Kidney (tissue), 13 donors: ENCODE measurements at regions not wholly inside any gene's neighbourhood (a gene's known extent, or its start where the extent isn't known, plus 50 kb on each side); places are given as distances from the start of the nearest gene placed in this dataset.

Source experiments
- DNase-seq, 5 donors: peaks; one replicate each; pipeline ENCODE4 v3.0.0-alpha.2; 2013 to 2020
- FAIRE-seq: peaks from 2 replicates; lab custom pipeline; 2012; peaks lifted over from hg19 to GRCh38; lab: Jason Lieb, UNC
- H3K27ac ChIP-seq, 2 donors: one replicate each; pipeline ENCODE4 v1.7.0; 2013; ENCODE audit warnings: low read depth in 2 of 2, low read length in 2 of 2, inconsistent platforms in 1 of 2
- H3K27me3 ChIP-seq: one replicate; pipeline ENCODE4 v1.7.1; 2013; ENCODE audit warnings: low read length, inconsistent platforms; ENCODE audit not compliant: control insufficient read depth, insufficient read depth
- H3K36me3 ChIP-seq, 3 donors: one replicate each; pipeline versions ENCODE4 v1.7.0 to v1.7.1; 2013; ENCODE audit warnings: low read length in 3 of 3, control low read depth in 1 of 3, inconsistent platforms in 1 of 3; ENCODE audit not compliant: insufficient read depth in 3 of 3, control insufficient read depth in 2 of 3
- H3K4me1 ChIP-seq, 3 donors: one replicate each; pipeline versions ENCODE4 v1.7.0 to v1.7.1; 2013; ENCODE audit warnings: low read length in 3 of 3, inconsistent platforms in 1 of 3, low read depth in 1 of 3; ENCODE audit not compliant: control insufficient read depth in 2 of 3, insufficient read depth in 2 of 3
- H3K4me3 ChIP-seq, 3 donors: one replicate each; pipeline versions ENCODE4 v1.7.0 to v1.8.1; 2013; ENCODE audit warnings: low read length in 3 of 3, control low read depth in 1 of 3, inconsistent platforms in 1 of 3
- H3K9ac ChIP-seq, 3 donors: one replicate each; pipeline versions ENCODE4 v1.7.0 to v1.7.1; 2013; ENCODE audit warnings: low read length in 3 of 3, control low read depth in 1 of 3, inconsistent platforms in 1 of 3
- H3K9me3 ChIP-seq, 3 donors: one replicate each; pipeline versions ENCODE4 v1.7.0 to v1.7.1; 2013; ENCODE audit warnings: low read length in 3 of 3, control low read depth in 1 of 3, inconsistent platforms in 1 of 3; ENCODE audit not compliant: control insufficient read depth in 2 of 3, insufficient read depth in 1 of 3
- intact Hi-C: fragments of 100-400 bp; cut with DNase I; formaldehyde crosslinking; loops from one replicate; pipeline ENCODE4 v1.11.1; 2022
- TF ChIP-seq, protein P1 (sequence below): IDR thresholded peaks from 3 replicates; pipeline ENCODE4 v1.5.1; 2012; ENCODE audit warnings: mild to moderate bottlenecking, moderate library complexity, borderline replicate concordance; ENCODE audit not compliant: insufficient read depth; ENCODE audit errors: extremely low read depth
- donor health status: control.
- donor health status: control.
- donor health status: control.
- donor health status: control.
- donor health status: control.
- donor health status: DM: yes; HTN: yes; CAD: no.
- donor health status: Normal renal cell carcinoma (clear cell type).

DNA sequence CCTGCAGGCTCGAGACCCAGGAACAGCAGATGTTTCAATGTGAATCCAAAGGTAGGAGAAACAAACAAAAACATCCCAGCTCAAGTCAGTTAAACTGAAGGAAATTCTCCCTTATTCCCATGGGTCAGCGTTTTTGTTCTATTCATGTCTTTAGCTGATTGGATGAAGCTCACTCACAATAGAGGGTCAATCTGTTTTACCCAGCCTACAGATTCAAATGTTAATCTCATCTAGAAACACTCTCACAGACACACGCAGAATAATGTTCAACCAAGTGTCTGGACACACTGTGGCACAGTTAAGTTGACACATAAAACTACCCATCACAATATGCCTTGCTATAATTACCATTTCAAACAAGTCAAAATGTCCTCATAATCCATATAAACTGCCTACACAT is 180.6 kb upstream of the CDH8 start:
- Histone ChIP-seq H3K36me3 (no peaks in the 10 kb centered on the region), H3K27ac (no peak overlapping the region), H3K4me1 (no peaks in the 10 kb centered on the region), H3K4me3 (no peak overlapping the region), H3K9me3 (no peaks in the 10 kb centered on the region), H3K9ac (no peak overlapping the region), H3K27me3 (no peaks in the 10 kb centered on the region)
- intact Hi-C loops = no loop called here
- FAIRE-seq (no peak), DNase-seq (no peak)
- TF ChIP-seq, protein P1, sequence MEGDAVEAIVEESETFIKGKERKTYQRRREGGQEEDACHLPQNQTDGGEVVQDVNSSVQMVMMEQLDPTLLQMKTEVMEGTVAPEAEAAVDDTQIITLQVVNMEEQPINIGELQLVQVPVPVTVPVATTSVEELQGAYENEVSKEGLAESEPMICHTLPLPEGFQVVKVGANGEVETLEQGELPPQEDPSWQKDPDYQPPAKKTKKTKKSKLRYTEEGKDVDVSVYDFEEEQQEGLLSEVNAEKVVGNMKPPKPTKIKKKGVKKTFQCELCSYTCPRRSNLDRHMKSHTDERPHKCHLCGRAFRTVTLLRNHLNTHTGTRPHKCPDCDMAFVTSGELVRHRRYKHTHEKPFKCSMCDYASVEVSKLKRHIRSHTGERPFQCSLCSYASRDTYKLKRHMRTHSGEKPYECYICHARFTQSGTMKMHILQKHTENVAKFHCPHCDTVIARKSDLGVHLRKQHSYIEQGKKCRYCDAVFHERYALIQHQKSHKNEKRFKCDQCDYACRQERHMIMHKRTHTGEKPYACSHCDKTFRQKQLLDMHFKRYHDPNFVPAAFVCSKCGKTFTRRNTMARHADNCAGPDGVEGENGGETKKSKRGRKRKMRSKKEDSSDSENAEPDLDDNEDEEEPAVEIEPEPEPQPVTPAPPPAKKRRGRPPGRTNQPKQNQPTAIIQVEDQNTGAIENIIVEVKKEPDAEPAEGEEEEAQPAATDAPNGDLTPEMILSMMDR = no peak

DNA sequence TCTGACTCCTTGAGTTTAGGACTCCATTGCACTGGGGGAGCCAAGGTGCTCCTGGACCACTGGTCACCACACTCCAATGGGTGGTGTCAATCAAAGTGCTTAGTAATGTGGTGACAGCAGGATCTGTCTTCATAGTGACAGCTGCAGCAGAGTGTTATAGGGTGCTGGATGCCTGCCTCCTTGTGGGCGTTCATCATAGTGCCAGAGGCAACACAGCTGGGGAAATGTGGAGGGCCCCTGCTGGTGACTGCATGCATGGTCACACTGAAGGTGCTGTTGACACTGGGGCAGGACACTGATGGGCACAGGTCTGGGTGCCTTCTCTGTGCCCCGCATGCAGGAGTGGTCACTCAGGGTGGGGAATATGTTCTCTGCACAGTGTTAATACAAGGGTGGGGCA is 177.5 kb upstream of the CDH8 start:
- no peak for FAIRE-seq

DNA sequence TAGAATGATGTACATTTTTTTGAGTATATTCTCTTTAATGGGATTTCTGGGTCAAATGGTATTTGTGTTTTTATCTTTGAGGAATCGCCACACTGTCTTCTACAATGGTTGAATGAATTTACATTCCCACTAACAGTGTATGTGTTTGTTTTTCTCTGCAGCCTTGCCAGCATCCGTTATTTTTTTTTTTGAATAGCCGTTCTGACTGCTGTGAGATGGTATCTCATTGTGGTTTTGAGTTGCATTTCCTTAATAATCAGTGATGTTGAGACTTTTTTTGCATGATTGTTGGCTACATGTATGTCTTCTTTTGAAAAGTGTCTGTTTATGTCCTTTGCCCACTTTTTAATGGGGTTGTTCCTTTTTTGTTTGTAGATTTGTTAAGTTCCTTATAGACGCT is 172.7 kb upstream of the CDH8 start:
- Histone ChIP-seq H3K4me1 (no peaks in the 10 kb centered on the region), H3K27ac (no peak overlapping the region), H3K36me3 (no peaks in the 10 kb centered on the region), H3K9ac (no peak overlapping the region), H3K9me3 (no peaks in the 10 kb centered on the region), H3K4me3 (no peak overlapping the region), H3K27me3 (no peaks in the 10 kb centered on the region)
- TF ChIP-seq, protein P1 = no peak
- no peak for FAIRE-seq
- no peak for DNase-seq
- intact Hi-C loops = no loop called here

More for the DNA sequence above, 177.5 kb upstream of the CDH8 start:
- intact Hi-C loops = no loop called here
- no peaks in the 10 kb centered on the region for H3K36me3 ChIP-seq
- DNase-seq = no peak
- TF ChIP-seq, protein P1 = no peak
- no peaks in the 10 kb centered on the region for H3K4me1 ChIP-seq
- H3K27ac ChIP-seq = no peak overlapping the region
- no peak overlapping the region for H3K4me3 ChIP-seq
- H3K27me3 ChIP-seq = no peaks in the 10 kb centered on the region
- H3K9ac ChIP-seq = no peak overlapping the region
- H3K9me3 ChIP-seq = no peaks in the 10 kb centered on the region

DNA sequence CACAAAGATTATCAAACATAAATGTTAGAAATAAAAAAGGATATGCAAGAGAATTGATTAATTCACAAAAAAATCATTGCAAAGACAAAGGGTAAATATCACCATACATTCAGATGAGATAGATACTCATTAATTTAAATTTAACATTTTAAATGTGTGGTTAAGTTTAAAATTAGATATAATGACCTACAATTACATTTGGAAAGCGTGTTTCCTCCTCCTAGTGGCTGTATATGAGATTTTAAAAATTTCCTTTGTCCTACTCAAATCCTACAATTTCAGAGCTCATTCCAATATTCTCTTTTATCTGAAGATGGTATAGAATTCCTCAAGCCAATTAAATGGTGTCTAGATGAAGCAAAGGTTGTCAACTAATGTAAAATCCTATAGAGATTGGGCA is 169.2 kb upstream of the CDH8 start:
- intact Hi-C loops = no loop called here
- Histone ChIP-seq H3K4me1 (no peaks in the 10 kb centered on the region), H3K36me3 (no peaks in the 10 kb centered on the region), H3K27ac (no peak overlapping the region), H3K27me3 (no peaks in the 10 kb centered on the region), H3K9ac (no peak overlapping the region), H3K9me3 (no peaks in the 10 kb centered on the region), H3K4me3 (no peak overlapping the region)
- TF ChIP-seq, protein P1 = no peak
- FAIRE-seq = no peak
- no peak for DNase-seq
